Naive B cell (primary cell): ENCODE measurements at regions not wholly inside any gene's neighbourhood (a gene's known extent, or its start where the extent isn't known, plus 50 kb on each side); places are given as distances from the start of the nearest gene placed in this dataset.

ENCODE experiments used
- ATAC-seq, 2 donors: fragments of 150-1000 bp; cut with Tn5 transposase; 2 replicates each; pipeline ENCODE4 v1.10.0; 2021; ENCODE audit warnings: low read depth in 2 of 2, mild to moderate bottlenecking in 2 of 2, moderate library complexity in 2 of 2
- DNase-seq: peaks from one replicate; pipeline ENCODE4 v3.0.0; 2022
- H3K27ac Mint-ChIP-seq, 6 donors: one replicate each; pipeline ENCODE4 v1.8.0; 2020 to 2022; ENCODE audit warnings: mild to moderate bottlenecking in 6 of 6, mixed read lengths in 6 of 6, moderate library complexity in 5 of 6, inconsistent platforms in 2 of 6
- H3K27me3 Mint-ChIP-seq, 3 donors: one replicate each; pipeline ENCODE4 v1.8.0; 2021 to 2022; ENCODE audit warnings: mixed read lengths in 3 of 3, mild to moderate bottlenecking in 1 of 3
- H3K36me3 Mint-ChIP-seq, 2 donors: one replicate each; pipeline ENCODE4 v1.8.0; 2020 to 2022; ENCODE audit warnings: mixed read lengths in 2 of 2, inconsistent platforms in 1 of 2, mild to moderate bottlenecking in 1 of 2
- H3K4me1 Mint-ChIP-seq, 3 donors: one replicate each; pipeline ENCODE4 v1.8.0; 2020 to 2022; ENCODE audit warnings: mixed read lengths in 3 of 3, inconsistent platforms in 1 of 3, mild to moderate bottlenecking in 1 of 3, moderate library complexity in 1 of 3
- H3K4me3 Mint-ChIP-seq, 8 donors: one replicate each; pipeline ENCODE4 v1.8.0; 2020 to 2022; ENCODE audit warnings: mild to moderate bottlenecking in 8 of 8, mixed read lengths in 8 of 8, moderate library complexity in 8 of 8, inconsistent platforms in 2 of 8
- H3K9me3 Mint-ChIP-seq, 7 donors: one replicate each; pipeline ENCODE4 v1.8.0; 2020 to 2022; ENCODE audit warnings: mixed read lengths in 7 of 7, mild to moderate bottlenecking in 5 of 7, inconsistent platforms in 2 of 7, moderate library complexity in 1 of 7

DNA sequence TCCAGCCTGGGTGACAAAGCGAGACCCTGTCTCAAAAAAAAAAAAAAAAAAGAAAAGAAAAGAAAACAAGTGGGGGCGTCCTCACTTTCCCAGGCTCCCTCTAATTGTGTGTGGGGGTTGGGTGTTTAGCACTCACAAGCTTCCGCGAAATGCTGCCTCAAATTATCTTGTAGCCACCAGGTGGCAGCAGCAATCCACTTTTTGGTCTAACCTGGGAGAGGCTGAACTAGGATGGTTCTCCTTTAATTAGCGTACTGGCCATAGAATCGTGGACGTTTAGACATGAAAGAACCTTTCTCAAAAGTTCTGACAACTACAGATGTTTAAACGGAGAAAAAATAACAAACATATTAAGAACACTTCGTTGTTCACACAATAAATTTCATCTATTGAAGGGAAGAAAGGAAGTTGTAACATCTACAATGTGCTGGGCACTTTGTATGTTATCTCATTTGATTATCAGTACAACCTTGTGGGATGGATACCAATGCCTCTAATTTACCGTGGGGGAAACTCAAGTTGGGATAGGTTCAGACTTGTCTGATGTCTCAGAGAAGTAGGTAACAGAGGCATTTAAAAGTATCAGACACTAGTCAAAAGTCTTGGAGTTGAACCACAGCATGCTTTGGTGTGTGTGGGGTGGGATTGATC lies 122.7 kb upstream of the NABP1 start:
- H3K36me3 Mint-ChIP-seq = no peaks in the 10 kb centered on the region
- peak overlapping the region in 1 of 8 donors; percentile 11 for H3K4me3 Mint-ChIP-seq
- peaks cover 0 to 11% (median 4%) of the 10 kb centered on the region in 3 donors for H3K27me3 Mint-ChIP-seq
- DNase-seq (peak; percentile 68), ATAC-seq (peak; percentile 88 to 94)
- H3K9me3 Mint-ChIP-seq = no peaks in the 10 kb centered on the region
- H3K27ac Mint-ChIP-seq = peak overlapping the region in 1 of 6 donors; percentile 60
- H3K4me1 Mint-ChIP-seq = peaks cover 3 to 5% (median 4%) of the 10 kb centered on the region in 3 donors

DNA sequence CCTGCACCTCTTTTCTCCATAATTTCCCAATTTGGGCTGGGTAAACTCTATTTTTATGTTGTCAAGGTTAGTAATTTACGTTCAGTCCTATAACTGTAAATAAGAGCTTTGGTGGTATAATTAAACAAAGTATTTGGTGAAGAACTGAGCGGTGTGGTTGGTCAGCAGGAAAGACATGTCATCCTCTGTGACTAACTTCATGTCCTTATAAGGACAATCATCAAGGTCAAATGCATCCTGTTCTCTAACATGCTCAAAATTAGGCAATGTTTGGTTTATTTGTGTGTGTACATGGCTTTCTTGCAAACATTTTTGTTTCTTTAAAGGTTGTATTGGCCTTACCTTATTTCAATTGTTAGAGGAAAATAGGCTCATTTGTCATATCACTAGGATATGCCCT lies 121.5 kb upstream of the NABP1 start:
- Mint-ChIP-seq H3K4me1 (peaks cover 3 to 5% (median 4%) of the 10 kb centered on the region in 3 donors), H3K4me3 (no peak overlapping the region), H3K27me3 (peaks cover 0 to 8% (median under 1%) of the 10 kb centered on the region in 3 donors), H3K36me3 (no peaks in the 10 kb centered on the region), H3K27ac (no peak overlapping the region), H3K9me3 (no peaks in the 10 kb centered on the region)
- ATAC-seq (no peak), DNase-seq (no peak)

DNA sequence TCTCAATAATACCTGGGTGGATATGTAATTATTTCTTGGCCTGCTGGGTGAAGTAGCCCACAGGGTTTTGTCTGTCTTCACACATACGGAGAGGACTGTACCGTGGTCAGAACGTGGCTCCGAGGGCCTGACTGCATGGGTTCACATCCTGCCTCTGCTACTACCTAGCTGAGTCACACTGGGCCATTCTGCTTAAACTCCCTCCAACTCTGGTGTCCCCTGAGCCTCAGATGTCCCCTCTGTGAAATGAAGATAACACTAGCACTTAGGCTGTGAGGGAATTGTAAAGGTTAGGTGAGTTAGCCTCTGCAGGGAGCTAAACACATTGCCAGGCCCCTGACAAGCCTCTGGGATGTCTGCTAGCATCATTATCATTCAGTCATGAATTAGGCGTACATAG lies 120.1 kb upstream of the NABP1 start:
- DNase-seq = no peak
- Mint-ChIP-seq H3K4me1 (peaks cover 3 to 5% (median 4%) of the 10 kb centered on the region in 3 donors), H3K36me3 (no peaks in the 10 kb centered on the region), H3K27me3 (peaks cover 0 to 8% (median 0%) of the 10 kb centered on the region in 3 donors), H3K4me3 (no peak overlapping the region), H3K9me3 (no peaks in the 10 kb centered on the region), H3K27ac (no peak overlapping the region)
- no peak for ATAC-seq

DNA sequence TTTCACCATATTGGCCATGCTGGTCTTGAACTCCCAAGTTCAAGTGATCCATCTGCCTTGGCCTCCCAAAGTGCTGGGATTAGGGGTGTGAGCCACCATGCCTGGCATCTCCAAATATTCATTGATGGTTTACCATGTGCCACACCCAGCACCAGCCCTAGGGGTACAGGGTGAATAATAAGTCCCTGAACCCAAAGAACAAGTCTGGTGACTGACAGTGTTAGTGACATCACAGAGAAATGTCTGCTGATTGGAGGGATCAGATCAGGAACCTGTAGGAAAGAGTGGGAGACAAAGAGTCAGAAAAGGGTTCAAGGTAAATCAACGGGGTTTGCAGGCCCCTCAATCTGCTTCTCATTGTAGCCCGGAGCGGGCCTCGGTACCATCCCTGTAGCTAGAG lies 118.4 kb upstream of the NABP1 start:
- peaks cover 3 to 5% (median 4%) of the 10 kb centered on the region in 3 donors for H3K4me1 Mint-ChIP-seq
- H3K27me3 Mint-ChIP-seq = peaks cover 0 to 14% (median 8%) of the 10 kb centered on the region in 3 donors
- ATAC-seq (no peak), DNase-seq (no peak)
- no peaks in the 10 kb centered on the region for H3K9me3 Mint-ChIP-seq
- no peak overlapping the region for H3K27ac Mint-ChIP-seq
- H3K4me3 Mint-ChIP-seq = no peak overlapping the region
- no peaks in the 10 kb centered on the region for H3K36me3 Mint-ChIP-seq

DNA sequence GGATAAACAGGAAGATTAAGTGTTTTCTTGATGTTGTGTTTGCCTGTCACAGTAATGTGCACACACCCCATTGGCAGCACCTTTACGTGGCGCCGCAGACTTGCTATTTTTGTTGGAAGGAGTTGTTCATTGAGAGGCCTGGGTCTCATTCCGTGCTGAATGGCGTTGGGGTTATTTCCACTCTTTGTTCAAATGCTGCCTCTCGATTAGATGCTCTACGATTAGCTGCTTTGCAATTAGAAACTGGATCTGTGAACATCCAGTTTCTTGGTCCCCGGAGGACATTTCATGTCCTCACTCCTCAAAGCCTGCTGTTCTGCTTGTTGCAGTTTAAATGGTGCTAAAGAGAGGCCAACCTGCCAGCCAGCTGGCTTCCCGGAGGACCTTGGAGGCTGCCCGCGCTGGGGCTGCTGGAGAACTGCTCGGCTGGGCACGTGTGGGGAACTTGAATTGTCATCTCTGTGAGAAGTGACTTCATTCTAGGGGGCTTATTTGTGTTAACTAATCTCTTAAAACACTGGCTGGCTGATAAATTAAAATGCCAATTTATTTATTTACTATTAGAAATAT lies 117.4 kb upstream of the NABP1 start:
- Mint-ChIP-seq H3K9me3 (no peaks in the 10 kb centered on the region), H3K27me3 (peaks cover 0 to 23% (median 5%) of the 10 kb centered on the region in 3 donors), H3K27ac (peak overlapping the region in 1 of 6 donors; percentile 63), H3K4me1 (peaks cover 0 to 2% (median 0%) of the 10 kb centered on the region in 3 donors), H3K4me3 (no peak overlapping the region), H3K36me3 (no peaks in the 10 kb centered on the region)
- ATAC-seq (no peak), DNase-seq (no peak)

DNA sequence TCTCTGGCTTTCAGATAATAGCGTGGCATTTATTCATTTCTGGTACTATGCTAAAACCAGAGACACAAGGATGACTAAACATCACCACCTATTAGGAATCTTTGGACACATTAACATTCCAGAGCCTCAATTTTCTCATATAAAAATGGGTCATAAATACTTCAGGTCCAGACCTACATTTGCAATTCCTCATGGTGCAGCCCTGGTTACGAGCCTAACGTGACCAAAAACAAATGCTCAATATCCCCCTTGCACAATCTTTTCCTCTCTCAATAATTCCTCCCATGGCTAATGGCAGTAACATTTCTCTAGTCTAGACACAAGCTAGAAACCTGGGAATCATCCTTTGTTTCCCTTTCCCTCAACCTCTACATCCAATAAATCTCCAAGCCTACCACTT lies 112.8 kb upstream of the NABP1 start:
- H3K4me1 Mint-ChIP-seq = peaks cover 2 to 7% (median 2%) of the 10 kb centered on the region in 3 donors
- peak overlapping the region in 2 of 6 donors; percentile 4 to 74 for H3K27ac Mint-ChIP-seq
- no peak for DNase-seq
- no peak for ATAC-seq
- H3K4me3 Mint-ChIP-seq = no peak overlapping the region
- no peaks in the 10 kb centered on the region for H3K36me3 Mint-ChIP-seq
- peaks cover 2 to 29% (median 5%) of the 10 kb centered on the region in 3 donors for H3K27me3 Mint-ChIP-seq
- H3K9me3 Mint-ChIP-seq = no peaks in the 10 kb centered on the region

DNA sequence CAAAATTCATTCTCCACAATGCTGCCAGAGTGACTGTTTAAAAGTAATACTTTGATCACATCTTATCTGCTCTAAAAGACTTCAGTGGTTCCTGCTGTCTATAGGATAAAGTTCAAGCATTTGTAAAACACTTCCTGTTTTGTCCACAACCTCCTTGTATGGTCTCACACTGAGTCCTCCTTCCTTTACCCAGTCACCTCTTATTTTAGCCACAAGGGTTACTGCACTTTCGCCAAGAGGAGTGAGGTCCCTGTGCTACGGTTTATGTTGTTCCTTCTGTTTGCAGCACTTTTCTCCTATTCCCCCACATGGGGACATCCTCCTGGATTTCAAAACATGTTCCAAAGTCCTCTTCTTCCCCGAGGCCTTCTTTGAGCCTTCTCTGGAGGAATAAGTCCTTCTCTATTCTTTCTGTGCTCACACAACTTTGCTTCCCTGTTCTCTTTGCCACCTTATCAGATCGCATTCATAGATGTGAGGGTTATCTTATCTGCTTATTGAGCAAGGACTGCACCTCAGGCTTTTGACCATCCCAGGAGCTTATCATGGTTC lies 112.2 kb upstream of the NABP1 start:
- DNase-seq (no peak), ATAC-seq (peak in 1 of 2 donors; percentile 18)
- peaks cover 0 to 33% (median 10%) of the 10 kb centered on the region in 3 donors for H3K27me3 Mint-ChIP-seq
- H3K27ac Mint-ChIP-seq = peak overlapping the region in 1 of 6 donors; percentile 7
- no peak overlapping the region for H3K4me3 Mint-ChIP-seq
- peaks cover 3 to 10% (median 8%) of the 10 kb centered on the region in 3 donors for H3K4me1 Mint-ChIP-seq
- H3K36me3 Mint-ChIP-seq = no peaks in the 10 kb centered on the region
- no peaks in the 10 kb centered on the region for H3K9me3 Mint-ChIP-seq

DNA sequence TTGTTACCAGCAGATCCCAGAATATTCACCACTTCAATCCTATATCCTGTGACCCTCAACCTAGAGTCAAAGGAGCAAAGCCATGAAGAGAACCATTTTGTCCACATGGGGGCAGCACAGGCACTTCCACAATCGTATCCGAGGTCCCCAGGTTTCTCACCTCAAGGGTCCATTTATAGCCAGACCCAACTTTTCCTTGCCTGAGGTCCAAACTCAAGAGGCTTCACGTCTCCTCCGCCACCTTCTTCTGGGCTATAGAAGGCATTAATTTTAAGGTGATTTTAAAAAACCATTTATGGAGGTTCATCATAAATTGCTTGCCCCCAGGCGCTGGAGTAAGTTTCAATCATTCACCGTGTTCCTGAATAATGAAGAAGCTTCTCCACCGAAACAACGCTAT lies 111.6 kb upstream of the NABP1 start:
- peaks cover 7 to 14% (median 14%) of the 10 kb centered on the region in 3 donors for H3K4me1 Mint-ChIP-seq
- ATAC-seq = peak; percentile 62 to 83
- no peaks in the 10 kb centered on the region for H3K9me3 Mint-ChIP-seq
- H3K4me3 Mint-ChIP-seq = no peak overlapping the region
- peaks cover 0 to 33% (median 10%) of the 10 kb centered on the region in 3 donors for H3K27me3 Mint-ChIP-seq
- no peaks in the 10 kb centered on the region for H3K36me3 Mint-ChIP-seq
- DNase-seq = peak; percentile 57
- no peak overlapping the region for H3K27ac Mint-ChIP-seq

DNA sequence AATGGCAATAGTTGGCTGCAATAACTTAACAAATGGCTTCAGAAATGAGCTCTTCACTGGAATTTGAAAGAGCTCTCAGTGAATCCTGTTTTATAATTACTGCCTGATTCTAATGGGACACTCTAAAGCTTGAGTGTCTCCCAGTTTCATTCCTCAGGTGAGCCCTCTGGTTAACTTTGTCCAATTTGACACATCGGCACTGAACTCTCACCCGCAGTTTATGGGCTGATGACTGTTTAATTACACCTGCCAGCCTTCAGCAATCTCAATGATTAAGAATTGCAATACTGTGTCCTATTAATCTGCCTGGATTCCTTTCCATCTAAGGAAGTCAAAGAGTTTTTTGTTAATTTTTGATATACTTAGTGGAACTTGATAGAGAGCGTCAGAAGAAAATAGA lies 110.7 kb upstream of the NABP1 start:
- Mint-ChIP-seq H3K27ac (no peak overlapping the region), H3K36me3 (no peaks in the 10 kb centered on the region), H3K4me3 (no peak overlapping the region), H3K27me3 (peaks cover 0 to 33% (median 10%) of the 10 kb centered on the region in 3 donors), H3K9me3 (no peaks in the 10 kb centered on the region), H3K4me1 (peaks cover 7 to 16% (median 15%) of the 10 kb centered on the region in 3 donors)
- DNase-seq = no peak
- no peak for ATAC-seq

DNA sequence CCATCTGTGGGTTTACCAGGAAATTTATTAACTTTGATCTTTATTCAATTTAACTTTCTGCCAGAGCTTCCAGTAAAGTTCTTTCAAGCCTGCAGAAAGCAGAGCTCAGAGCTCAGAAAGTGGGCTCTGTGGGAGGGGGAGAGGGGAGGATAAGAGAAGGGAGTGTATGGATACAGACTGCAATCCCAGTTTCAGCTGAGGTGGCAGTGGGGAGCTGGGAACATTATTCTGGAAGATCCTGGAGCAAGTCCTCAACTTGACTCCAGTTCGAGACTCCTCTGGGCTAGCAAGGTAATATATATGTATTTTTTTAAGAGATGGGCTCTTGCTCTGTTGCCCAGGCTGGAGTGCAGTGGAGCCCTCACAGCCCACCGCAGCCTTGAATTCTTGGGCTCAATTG lies 108.9 kb upstream of the NABP1 start:
- DNase-seq (no peak), ATAC-seq (no peak)
- Mint-ChIP-seq H3K9me3 (no peaks in the 10 kb centered on the region), H3K27me3 (peaks cover 0 to 24% (median 10%) of the 10 kb centered on the region in 3 donors), H3K27ac (no peak overlapping the region), H3K36me3 (no peaks in the 10 kb centered on the region), H3K4me3 (peak overlapping the region in 1 of 8 donors; percentile 35), H3K4me1 (peaks cover 7 to 16% (median 15%) of the 10 kb centered on the region in 3 donors)

DNA sequence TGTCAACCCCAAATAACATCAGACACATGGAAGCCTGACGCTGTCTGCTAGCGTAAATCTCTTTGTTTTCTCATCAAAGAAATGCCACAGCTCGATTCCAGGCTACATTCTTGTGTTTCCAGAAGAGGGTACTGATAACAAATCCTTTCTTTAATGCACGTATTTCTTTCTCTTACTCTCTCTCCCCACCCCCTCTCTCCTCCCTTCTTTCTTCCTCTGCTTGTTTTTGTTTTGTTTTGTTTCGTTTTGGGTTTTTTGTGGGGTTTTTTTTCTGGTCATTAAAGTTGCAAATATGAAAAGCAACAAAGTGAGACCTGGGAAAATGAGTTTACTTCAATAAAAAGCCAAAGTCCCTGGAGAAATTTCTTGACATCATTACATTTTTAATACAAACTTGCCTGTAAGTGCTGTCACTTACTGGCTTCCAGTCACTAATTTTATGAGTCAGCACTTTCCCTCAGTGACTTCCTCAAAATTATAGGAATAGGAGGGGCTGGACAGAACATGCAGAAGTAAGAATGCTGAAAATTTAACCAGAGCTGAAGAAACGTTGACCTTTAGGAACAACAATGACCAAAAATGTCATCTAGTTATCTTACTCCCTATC lies 106.7 kb upstream of the NABP1 start:
- Mint-ChIP-seq H3K36me3 (no peaks in the 10 kb centered on the region), H3K9me3 (no peaks in the 10 kb centered on the region), H3K27ac (peak overlapping the region in 2 of 6 donors; percentile 13 to 96), H3K4me1 (peaks cover 7 to 16% (median 12%) of the 10 kb centered on the region in 3 donors), H3K4me3 (peak overlapping the region in 4 of 8 donors; percentile 40 to 62 (median 56)), H3K27me3 (peaks cover 0 to 10% (median 9%) of the 10 kb centered on the region in 3 donors)
- DNase-seq = no peak
- peak; percentile 20 to 33 for ATAC-seq

DNA sequence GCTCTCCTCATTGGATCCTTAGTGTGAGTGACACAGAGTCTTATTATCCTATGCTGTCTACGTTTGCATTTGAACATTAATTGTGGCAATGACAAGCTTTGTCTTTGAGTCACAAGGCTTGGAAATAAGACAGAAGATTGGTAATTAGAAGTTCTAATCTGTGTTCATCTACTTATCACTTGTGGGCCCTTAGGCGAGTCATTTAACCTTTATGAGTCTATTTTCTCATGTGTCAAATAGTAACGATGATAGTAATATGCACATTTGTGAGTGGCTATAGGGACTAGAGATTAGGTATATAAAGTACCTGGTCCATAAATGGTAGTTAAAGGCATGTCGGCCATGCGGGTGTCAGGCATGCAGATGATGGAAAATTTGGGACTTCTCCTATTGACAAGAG lies 105.6 kb upstream of the NABP1 start:
- Mint-ChIP-seq H3K36me3 (no peaks in the 10 kb centered on the region), H3K27ac (peak overlapping the region in 1 of 6 donors; percentile 39)
- no peak for ATAC-seq

DNA sequence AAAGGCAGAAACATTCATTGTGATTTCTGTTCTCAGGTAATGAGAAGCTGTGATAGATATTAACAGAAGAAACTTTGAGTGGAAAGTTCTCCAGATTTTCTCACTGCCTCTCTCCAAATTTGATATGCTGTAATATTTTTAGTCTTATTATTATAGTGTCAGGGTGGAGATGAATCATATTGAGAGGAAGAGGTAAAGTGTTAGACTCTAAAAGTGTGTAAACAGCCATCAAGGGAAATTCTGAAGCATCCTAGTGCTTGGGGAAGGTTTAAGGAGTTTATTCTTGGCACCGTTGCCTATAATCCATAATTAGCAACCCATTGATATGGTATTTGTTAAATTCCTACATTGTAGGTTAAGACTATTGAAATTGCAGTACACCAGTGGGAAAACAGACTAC lies 104.7 kb upstream of the NABP1 start:
- no peaks in the 10 kb centered on the region for H3K36me3 Mint-ChIP-seq
- H3K27me3 Mint-ChIP-seq = peaks cover 0 to 10% (median 9%) of the 10 kb centered on the region in 3 donors
- no peaks in the 10 kb centered on the region for H3K9me3 Mint-ChIP-seq
- no peak overlapping the region for H3K4me3 Mint-ChIP-seq
- DNase-seq = no peak
- ATAC-seq = no peak
- H3K4me1 Mint-ChIP-seq = peaks cover 7 to 16% (median 12%) of the 10 kb centered on the region in 3 donors
- no peak overlapping the region for H3K27ac Mint-ChIP-seq

More for the DNA sequence above, 105.6 kb upstream of the NABP1 start:
- Mint-ChIP-seq H3K27me3 (peaks cover 0 to 10% (median 9%) of the 10 kb centered on the region in 3 donors), H3K4me1 (peaks cover 7 to 16% (median 12%) of the 10 kb centered on the region in 3 donors), H3K9me3 (no peaks in the 10 kb centered on the region), H3K4me3 (no peak overlapping the region)
- no peak for DNase-seq
